Stomach (tissue), 4 donors: ENCODE measurements at regions not wholly inside any gene's neighbourhood (a gene's known extent, or its start where the extent isn't known, plus 50 kb on each side); places are given as distances from the start of the nearest gene placed in this dataset.

ENCODE experiments used
- CTCF ChIP-seq, 7 experiments: fragments of 450-650 bp in 4 of 7; fragments of 200-600 bp in 3 of 7; sonication (generic) in 3 of 7; IDR thresholded peaks; one replicate each; pipeline ENCODE4 v1.5.1; 2016 to 2019; ENCODE audit warnings: antibody characterized with exemption in 7 of 7, control low read depth in 2 of 7, mild to moderate bottlenecking in 1 of 7
- POLR2AphosphoS5 ChIP-seq, 3 donors: sonication (generic); formaldehyde crosslinking; IDR thresholded peaks; one replicate each; pipeline ENCODE4 v1.6.1; 2016; ENCODE audit warnings: antibody characterized with exemption in 3 of 3

GRCh38 chr10:52542906-52543305 lies 228.8 kb downstream of the DKK1 start:
- TF ChIP-seq POLR2AphosphoS5 (IDR thresholded peaks at IDR 0.05) (no peak), CTCF (IDR thresholded peaks at IDR 0.05) (no peak)
